Upper lobe of left lung (tissue), 4 donors: ENCODE measurements at regions not wholly inside any gene's neighbourhood (a gene's known extent, or its start where the extent isn't known, plus 50 kb on each side); places are given as distances from the start of the nearest gene placed in this dataset.

Experiments
- POLR2A ChIP-seq, 4 donors: fragments of 450-650 bp; IDR thresholded peaks; one replicate each; pipeline ENCODE4 v1.5.1; 2016 to 2017; ENCODE audit warnings: antibody characterized with exemption in 4 of 4, mild to moderate bottlenecking in 2 of 4
- TF ChIP-seq, protein P1 (sequence below), 6 experiments: fragments of 450-650 bp in 4 of 6; fragments of 200-600 bp in 2 of 6; sonication (generic) in 2 of 6; IDR thresholded peaks; one replicate each; pipeline ENCODE4 v1.5.1; 2016 to 2019; ENCODE audit warnings: antibody characterized with exemption in 6 of 6

DNA sequence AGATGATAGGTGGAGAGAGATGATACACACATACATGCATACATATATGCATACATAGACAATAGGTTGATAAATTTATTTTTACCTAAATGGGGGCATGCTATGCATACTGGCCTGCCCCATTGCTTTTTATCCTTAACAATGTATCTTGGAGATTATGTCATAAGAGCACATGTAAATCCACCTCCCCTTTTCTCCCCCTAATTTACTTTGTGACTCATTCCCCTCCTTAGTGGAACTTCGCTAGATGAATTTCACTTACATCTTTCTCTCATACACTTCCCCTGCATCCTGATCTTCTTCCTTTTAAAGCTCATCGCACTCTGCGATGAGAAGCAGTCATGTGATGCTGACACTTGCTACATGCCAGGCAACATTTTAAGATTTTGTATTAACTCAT lies 223.6 kb downstream of the C1D start:
- TF ChIP-seq, protein P1, sequence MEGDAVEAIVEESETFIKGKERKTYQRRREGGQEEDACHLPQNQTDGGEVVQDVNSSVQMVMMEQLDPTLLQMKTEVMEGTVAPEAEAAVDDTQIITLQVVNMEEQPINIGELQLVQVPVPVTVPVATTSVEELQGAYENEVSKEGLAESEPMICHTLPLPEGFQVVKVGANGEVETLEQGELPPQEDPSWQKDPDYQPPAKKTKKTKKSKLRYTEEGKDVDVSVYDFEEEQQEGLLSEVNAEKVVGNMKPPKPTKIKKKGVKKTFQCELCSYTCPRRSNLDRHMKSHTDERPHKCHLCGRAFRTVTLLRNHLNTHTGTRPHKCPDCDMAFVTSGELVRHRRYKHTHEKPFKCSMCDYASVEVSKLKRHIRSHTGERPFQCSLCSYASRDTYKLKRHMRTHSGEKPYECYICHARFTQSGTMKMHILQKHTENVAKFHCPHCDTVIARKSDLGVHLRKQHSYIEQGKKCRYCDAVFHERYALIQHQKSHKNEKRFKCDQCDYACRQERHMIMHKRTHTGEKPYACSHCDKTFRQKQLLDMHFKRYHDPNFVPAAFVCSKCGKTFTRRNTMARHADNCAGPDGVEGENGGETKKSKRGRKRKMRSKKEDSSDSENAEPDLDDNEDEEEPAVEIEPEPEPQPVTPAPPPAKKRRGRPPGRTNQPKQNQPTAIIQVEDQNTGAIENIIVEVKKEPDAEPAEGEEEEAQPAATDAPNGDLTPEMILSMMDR (IDR thresholded peaks at IDR 0.05) = no peak
- no peak for TF ChIP-seq POLR2A (IDR thresholded peaks at IDR 0.05)
